Keratinocyte (primary cell): ENCODE measurements at regions not wholly inside any gene's neighbourhood (a gene's known extent, or its start where the extent isn't known, plus 50 kb on each side); places are given as distances from the start of the nearest gene placed in this dataset.

Experiments
- DNase-seq: peaks from one replicate; pipeline ENCODE4 v3.0.0-alpha.2; 2011; ENCODE audit warnings: low read depth, missing footprints, low spot score
- FAIRE-seq: peaks from 2 replicates; lab custom pipeline; 2011; peaks lifted over from hg19 to GRCh38; lab: Jason Lieb, UNC
- H2AFZ ChIP-seq: 2 replicates; pipeline ENCODE4 v1.6.0; 2012; ENCODE audit warnings: low read length, control low read depth, inconsistent platforms; ENCODE audit not compliant: control insufficient read depth
- H3K27ac ChIP-seq: 2 replicates; pipeline ENCODE4 v1.5.1; 2011; ENCODE audit warnings: low read length; ENCODE audit not compliant: control insufficient read depth, insufficient read depth
- H3K27me3 ChIP-seq: 3 replicates; pipeline ENCODE4 v1.6.0; 2011; ENCODE audit warnings: low read length; ENCODE audit not compliant: control insufficient read depth, insufficient read depth; ENCODE audit errors: extremely low read depth
- H3K36me3 ChIP-seq, 2 experiments: 2 replicates in 1 of 2; 3 replicates in 1 of 2; pipeline ENCODE4 v1.5.1; 2011; ENCODE audit warnings: low read length in 2 of 2, mild to moderate bottlenecking in 1 of 2; ENCODE audit not compliant: control insufficient read depth in 2 of 2, insufficient read depth in 2 of 2; ENCODE audit errors: extremely low read depth in 1 of 2
- H3K4me1 ChIP-seq: 3 replicates; pipeline ENCODE4 v1.5.1; 2011; ENCODE audit warnings: low read length; ENCODE audit not compliant: control insufficient read depth, insufficient read depth; ENCODE audit errors: extremely low read depth
- H3K4me2 ChIP-seq: 3 replicates; pipeline ENCODE4 v1.6.0; 2011; ENCODE audit warnings: low read depth, low read length; ENCODE audit not compliant: control insufficient read depth, insufficient read depth; ENCODE audit errors: extremely low read depth
- H3K4me3 ChIP-seq, 3 experiments: fragments of 200-600 bp in 1 of 3; sonication (generic) in 1 of 3; 2 replicates in 2 of 3; 3 replicates in 1 of 3; pipeline ENCODE4 v1.5.1; 2011 to 2016; ENCODE audit warnings: low read length in 3 of 3, mild to moderate bottlenecking in 3 of 3, control low read depth in 2 of 3, inconsistent platforms in 1 of 3, low read depth in 1 of 3, mixed read lengths in 1 of 3, mixed run types in 1 of 3, moderate library complexity in 1 of 3; ENCODE audit not compliant: control insufficient read depth in 2 of 3, insufficient read depth in 2 of 3; ENCODE audit errors: extremely low read depth in 1 of 3
- H3K79me2 ChIP-seq: 2 replicates; pipeline ENCODE4 v1.6.0; 2012; ENCODE audit warnings: low read length; ENCODE audit not compliant: control insufficient read depth, insufficient read depth
- H3K9ac ChIP-seq: 3 replicates; pipeline ENCODE4 v1.6.0; 2011; ENCODE audit warnings: low read length; ENCODE audit not compliant: control insufficient read depth, insufficient read depth; ENCODE audit errors: extremely low read depth
- H3K9me1 ChIP-seq: 3 replicates; pipeline ENCODE4 v1.6.0; 2011; ENCODE audit warnings: low read length; ENCODE audit not compliant: control insufficient read depth, insufficient read depth; ENCODE audit errors: extremely low read depth
- H3K9me3 ChIP-seq: 2 replicates; pipeline ENCODE4 v1.5.1; 2012; ENCODE audit warnings: low read depth, low read length; ENCODE audit not compliant: control insufficient read depth
- H4K20me1 ChIP-seq: 3 replicates; pipeline ENCODE4 v1.6.0; 2011; ENCODE audit warnings: low read length; ENCODE audit not compliant: control insufficient read depth, insufficient read depth; ENCODE audit errors: extremely low read depth
- EZH2 ChIP-seq: IDR thresholded peaks from one replicate; pipeline ENCODE4 v1.6.1; 2012; ENCODE audit warnings: inconsistent platforms, mild to moderate bottlenecking, low read length, moderate library complexity
- dilution Hi-C: fragments of 300-500 bp; cut with MboI; formaldehyde crosslinking; loops from one replicate; pipeline ENCODE4 v1.7.0; 2020; ENCODE audit warnings: low sequenced_read_pairs; ENCODE audit not compliant: extremely low pct_ligation_motif_present
- TF ChIP-seq, protein P1 (sequence below), 3 experiments: IDR thresholded peaks in 1 of 3; conservative IDR thresholded peaks in 1 of 3; optimal IDR thresholded peaks in 1 of 3; 2 replicates in 2 of 3; 3 replicates in 1 of 3; pipeline versions ENCODE3 to v1.5.1; 2011; ENCODE audit warnings: low read length in 3 of 3, mild to moderate bottlenecking in 3 of 3, moderate library complexity in 2 of 3, control low read depth in 1 of 3, inconsistent platforms in 1 of 3; ENCODE audit not compliant: insufficient read depth in 2 of 3; ENCODE audit errors: extremely low read depth in 1 of 3

DNA sequence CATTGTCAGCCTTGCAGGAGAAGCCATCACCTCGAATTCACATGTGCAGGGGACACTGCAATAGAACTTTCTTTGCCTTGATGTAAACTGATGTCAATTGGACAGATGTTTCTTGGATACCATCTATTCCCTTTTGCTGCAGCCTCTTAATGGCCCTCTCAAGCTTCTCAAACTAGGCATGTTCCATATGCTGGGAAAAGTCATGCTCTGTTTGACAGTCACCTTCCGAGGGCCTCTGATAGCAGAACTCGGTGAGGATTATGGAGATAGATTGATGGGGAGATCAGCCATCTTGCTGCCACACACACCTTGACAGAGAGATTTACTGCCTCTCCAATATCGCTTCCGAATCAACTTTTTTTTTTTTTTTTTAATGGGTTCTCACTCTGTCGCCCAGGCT is 145.8 kb upstream of the NUDT4 start:
- H3K27ac ChIP-seq = no peak overlapping the region
- no peaks in the 10 kb centered on the region for H3K9me1 ChIP-seq
- H3K9me3 ChIP-seq = no peaks in the 10 kb centered on the region
- H3K4me3 ChIP-seq = no peak overlapping the region
- H3K4me1 ChIP-seq = peaks cover 18% of the 10 kb centered on the region
- TF ChIP-seq EZH2 = no peak
- TF ChIP-seq, protein P1, sequence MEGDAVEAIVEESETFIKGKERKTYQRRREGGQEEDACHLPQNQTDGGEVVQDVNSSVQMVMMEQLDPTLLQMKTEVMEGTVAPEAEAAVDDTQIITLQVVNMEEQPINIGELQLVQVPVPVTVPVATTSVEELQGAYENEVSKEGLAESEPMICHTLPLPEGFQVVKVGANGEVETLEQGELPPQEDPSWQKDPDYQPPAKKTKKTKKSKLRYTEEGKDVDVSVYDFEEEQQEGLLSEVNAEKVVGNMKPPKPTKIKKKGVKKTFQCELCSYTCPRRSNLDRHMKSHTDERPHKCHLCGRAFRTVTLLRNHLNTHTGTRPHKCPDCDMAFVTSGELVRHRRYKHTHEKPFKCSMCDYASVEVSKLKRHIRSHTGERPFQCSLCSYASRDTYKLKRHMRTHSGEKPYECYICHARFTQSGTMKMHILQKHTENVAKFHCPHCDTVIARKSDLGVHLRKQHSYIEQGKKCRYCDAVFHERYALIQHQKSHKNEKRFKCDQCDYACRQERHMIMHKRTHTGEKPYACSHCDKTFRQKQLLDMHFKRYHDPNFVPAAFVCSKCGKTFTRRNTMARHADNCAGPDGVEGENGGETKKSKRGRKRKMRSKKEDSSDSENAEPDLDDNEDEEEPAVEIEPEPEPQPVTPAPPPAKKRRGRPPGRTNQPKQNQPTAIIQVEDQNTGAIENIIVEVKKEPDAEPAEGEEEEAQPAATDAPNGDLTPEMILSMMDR (optimal IDR thresholded peaks at IDR 0.05 in 1 of 3, IDR thresholded peaks at IDR 0.05 in 1 of 3, conservative IDR thresholded peaks at IDR 0.05 in 1 of 3; ENCODE audit: extremely low read depth in 1 of 3, insufficient read depth in 2 of 3, low read length in 3 of 3) = no peak
- no peak overlapping the region for H3K4me2 ChIP-seq
- no peaks in the 10 kb centered on the region for H3K79me2 ChIP-seq
- no peak for DNase-seq
- no peak for FAIRE-seq
- dilution Hi-C loops = no loop called here
- no peak overlapping the region for H2AFZ ChIP-seq
- no peaks in the 10 kb centered on the region for H4K20me1 ChIP-seq
- H3K27me3 ChIP-seq = no peaks in the 10 kb centered on the region
- no peak overlapping the region for H3K9ac ChIP-seq
- H3K36me3 ChIP-seq = no peaks in the 10 kb centered on the region

DNA sequence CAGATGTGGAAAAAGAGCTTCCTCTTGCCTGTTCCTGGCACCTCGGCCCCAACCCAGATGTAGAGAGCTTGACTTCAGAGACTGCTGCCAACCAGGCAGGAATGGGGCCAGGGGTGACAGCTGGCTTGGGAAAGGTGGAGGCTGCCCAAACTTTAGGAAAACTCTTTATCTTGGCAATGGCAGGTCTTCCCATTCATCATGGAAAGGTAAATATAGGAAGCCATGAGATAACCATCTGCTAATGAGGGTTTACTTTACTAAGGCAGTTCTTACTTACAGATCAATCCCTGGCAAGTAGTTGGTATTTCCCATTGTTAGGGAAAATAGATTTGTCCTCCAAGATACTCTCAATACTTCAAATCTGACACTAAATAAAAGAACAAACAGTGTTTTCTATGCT is 143.1 kb upstream of the NUDT4 start:
- Histone ChIP-seq H3K4me2 (no peak overlapping the region), H3K4me1 (peaks cover 10% of the 10 kb centered on the region), H3K79me2 (no peaks in the 10 kb centered on the region), H3K4me3 (no peak overlapping the region), H3K27me3 (no peaks in the 10 kb centered on the region), H2AFZ (no peak overlapping the region), H3K27ac (no peak overlapping the region), H3K9me1 (no peaks in the 10 kb centered on the region), H3K9me3 (no peaks in the 10 kb centered on the region), H3K36me3 (no peaks in the 10 kb centered on the region), H3K9ac (no peak overlapping the region), H4K20me1 (no peaks in the 10 kb centered on the region)
- dilution Hi-C loops = no loop called here
- FAIRE-seq (no peak), DNase-seq (no peak)
- TF ChIP-seq, protein P1 (optimal IDR thresholded peaks at IDR 0.05 in 1 of 3, IDR thresholded peaks at IDR 0.05 in 1 of 3, conservative IDR thresholded peaks at IDR 0.05 in 1 of 3; ENCODE audit: extremely low read depth in 1 of 3, insufficient read depth in 2 of 3, low read length in 3 of 3) = no peak
- no peak for TF ChIP-seq EZH2
